ENCODE measurements at regions not wholly inside any gene's neighbourhood (a gene's known extent, or its start where the extent isn't known, plus 50 kb on each side); places are given as distances from the start of the nearest gene placed in this dataset.

- no peaks in the 10 kb centered on the region for H3K36me3 ChIP-seq (ENCODE audit: control insufficient read depth in 2 of 3, insufficient read depth in 3 of 3, low read length in 3 of 3)
- no peaks in the 10 kb centered on the region for H3K4me1 ChIP-seq (ENCODE audit: control insufficient read depth in 2 of 2, insufficient read depth in 2 of 2, low read length in 2 of 2)
- ATAC-seq: no peak
- H3K4me1 Mint-ChIP-seq: peaks cover 0 to 2% (median 0%) of the 10 kb centered on the region in 7 donors
- ChIA-PET POLR2A (no interaction called here), CTCF (no interaction called here)
- no peak overlapping the region for H3K4me3 Mint-ChIP-seq
- no peaks in the 10 kb centered on the region for H3K27me3 ChIP-seq (ENCODE audit: control insufficient read depth in 2 of 2, insufficient read depth in 2 of 2, low read length in 2 of 2)
- H3K4me3 ChIP-seq (ENCODE audit: low read length): no peak overlapping the region
- no peaks in the 10 kb centered on the region for H3K27me3 Mint-ChIP-seq
- H3K9me3 Mint-ChIP-seq: peaks cover 0 to 19% (median 1%) of the 10 kb centered on the region in 11 donors
- H3K9me3 ChIP-seq (ENCODE audit: control insufficient read depth in 2 of 3, low read length in 3 of 3): no peaks in the 10 kb centered on the region
- no peaks in the 10 kb centered on the region for H3K36me3 Mint-ChIP-seq
- DNase-seq: no peak
- intact Hi-C loops (cut with micrococcal nuclease): no loop called here
- H3K27ac Mint-ChIP-seq: no peak overlapping the region
- H3K27ac ChIP-seq (ENCODE audit: low read depth, low read length): no peak overlapping the region
These were observed 610.8 kb downstream of the TLE1 start for GRCh38 chr9:81078555-81078954.

DNA sequence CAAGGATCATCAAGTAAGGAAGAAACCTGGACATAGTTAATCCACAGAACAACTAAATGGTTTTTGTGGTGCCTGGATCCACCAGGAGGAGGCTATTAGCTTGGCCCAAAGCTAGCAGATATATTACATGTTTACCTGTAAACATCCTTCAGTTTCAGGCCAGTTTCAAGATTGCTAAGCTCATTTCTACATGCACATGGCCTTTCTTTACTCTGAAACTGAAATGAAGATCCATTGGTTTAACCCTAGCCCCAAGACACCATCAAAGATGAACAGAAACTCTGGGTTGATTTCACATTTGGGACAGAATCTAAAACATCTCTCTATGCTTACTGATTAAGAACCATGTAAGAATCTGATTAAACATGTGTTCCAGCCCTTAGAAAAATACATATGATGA is 611.8 kb downstream of the TLE1 start:
- H3K4me3 Mint-ChIP-seq: no peak overlapping the region
- no peaks in the 10 kb centered on the region for H3K27me3 Mint-ChIP-seq
- H3K4me3 ChIP-seq (ENCODE audit: low read length): no peak overlapping the region
- DNase-seq: no peak
- no peaks in the 10 kb centered on the region for H3K27me3 ChIP-seq (ENCODE audit: control insufficient read depth in 2 of 2, insufficient read depth in 2 of 2, low read length in 2 of 2)
- H3K4me1 Mint-ChIP-seq: peaks cover 0 to 2% (median 0%) of the 10 kb centered on the region in 7 donors
- intact Hi-C loops (cut with micrococcal nuclease): no loop called here
- POLR2A ChIA-PET: no interaction called here
- H3K27ac Mint-ChIP-seq: no peak overlapping the region
- no peaks in the 10 kb centered on the region for H3K36me3 Mint-ChIP-seq
- ATAC-seq: no peak
- no peaks in the 10 kb centered on the region for H3K36me3 ChIP-seq (ENCODE audit: control insufficient read depth in 2 of 3, insufficient read depth in 3 of 3, low read length in 3 of 3)
- H3K4me1 ChIP-seq (ENCODE audit: control insufficient read depth in 2 of 2, insufficient read depth in 2 of 2, low read length in 2 of 2): no peaks in the 10 kb centered on the region
- H3K9me3 Mint-ChIP-seq: peaks cover 0 to 16% (median 1%) of the 10 kb centered on the region in 11 donors
- H3K9me3 ChIP-seq (ENCODE audit: control insufficient read depth in 2 of 3, low read length in 3 of 3): no peaks in the 10 kb centered on the region
- H3K27ac ChIP-seq (ENCODE audit: low read depth, low read length): no peak overlapping the region
- CTCF ChIA-PET: no interaction called here

- H3K4me3 Mint-ChIP-seq: no peak overlapping the region
These were observed 613.2 kb downstream of the TLE1 start for GRCh38 chr9:81076131-81076530.

DNA sequence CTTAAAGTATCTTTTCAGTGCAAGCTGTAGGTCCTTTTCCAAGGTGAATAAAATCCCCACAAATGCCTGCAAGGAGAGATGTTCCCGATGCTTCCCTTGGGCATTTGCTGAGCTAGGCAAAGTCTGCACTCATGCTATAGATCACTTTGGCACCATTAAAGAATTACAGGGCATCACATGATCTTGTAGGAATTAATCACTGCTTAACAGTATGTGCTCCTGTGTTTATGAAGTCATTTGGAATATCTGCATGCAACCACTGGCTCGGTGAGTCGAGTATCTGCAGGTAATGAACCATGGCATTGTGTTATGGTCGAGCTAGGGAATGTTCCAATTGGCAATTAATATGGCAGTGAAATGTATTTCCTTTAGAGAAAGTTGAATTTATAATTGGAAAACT is 615.1 kb downstream of the TLE1 start:
- intact Hi-C loops (cut with micrococcal nuclease): no loop called here
- H3K4me1 ChIP-seq (ENCODE audit: control insufficient read depth in 2 of 2, insufficient read depth in 2 of 2, low read length in 2 of 2): no peaks in the 10 kb centered on the region
- no peak for ATAC-seq

More at GRCh38 chr9:81076131-81076530, 613.2 kb downstream of the TLE1 start:
- Mint-ChIP-seq H3K4me1 (peaks cover 0 to 2% (median 0%) of the 10 kb centered on the region in 7 donors), H3K36me3 (no peaks in the 10 kb centered on the region), H3K9me3 (peaks cover 0 to 12% (median 0%) of the 10 kb centered on the region in 11 donors), H3K27ac (no peak overlapping the region), H3K27me3 (no peaks in the 10 kb centered on the region)
- ChIA-PET CTCF (no interaction called here), POLR2A (no interaction called here)
- H3K36me3 ChIP-seq (ENCODE audit: control insufficient read depth in 2 of 3, insufficient read depth in 3 of 3, low read length in 3 of 3): no peaks in the 10 kb centered on the region
- H3K4me1 ChIP-seq (ENCODE audit: control insufficient read depth in 2 of 2, insufficient read depth in 2 of 2, low read length in 2 of 2): no peaks in the 10 kb centered on the region
- no peaks in the 10 kb centered on the region for H3K9me3 ChIP-seq (ENCODE audit: control insufficient read depth in 2 of 3, low read length in 3 of 3)
- intact Hi-C loops (cut with micrococcal nuclease): no loop called here
- no peak overlapping the region for H3K27ac ChIP-seq (ENCODE audit: low read depth, low read length)
- ATAC-seq: no peak
- no peak for DNase-seq
- no peaks in the 10 kb centered on the region for H3K27me3 ChIP-seq (ENCODE audit: control insufficient read depth in 2 of 2, insufficient read depth in 2 of 2, low read length in 2 of 2)
- H3K4me3 ChIP-seq (ENCODE audit: low read length): no peak overlapping the region

DNA sequence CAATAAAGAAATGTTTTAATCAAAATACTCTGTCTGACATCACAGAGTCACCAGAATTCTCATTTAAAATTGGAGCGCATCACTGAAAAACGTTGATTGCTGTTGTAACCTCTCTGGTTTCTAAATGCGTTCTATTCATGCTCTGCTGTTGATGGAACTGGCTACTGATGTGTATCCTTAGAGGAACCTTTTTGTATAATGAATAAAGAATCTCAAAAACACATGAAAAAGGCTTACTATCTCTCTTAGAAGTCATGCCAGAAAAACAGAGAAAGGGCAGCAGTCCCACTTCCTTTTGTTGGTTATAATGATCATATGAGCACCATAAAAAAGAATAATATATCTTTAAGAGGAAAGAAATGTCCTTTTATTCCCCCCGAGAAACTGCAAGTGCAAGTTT is 615.5 kb downstream of the TLE1 start:
- no peak overlapping the region for H3K4me3 ChIP-seq (ENCODE audit: low read length)
- H3K9me3 ChIP-seq (ENCODE audit: control insufficient read depth in 2 of 3, low read length in 3 of 3): no peaks in the 10 kb centered on the region
- no peaks in the 10 kb centered on the region for H3K4me1 ChIP-seq (ENCODE audit: control insufficient read depth in 2 of 2, insufficient read depth in 2 of 2, low read length in 2 of 2)
- intact Hi-C loops (cut with micrococcal nuclease): no loop called here
- Mint-ChIP-seq H3K36me3 (no peaks in the 10 kb centered on the region), H3K27me3 (no peaks in the 10 kb centered on the region), H3K4me1 (no peaks in the 10 kb centered on the region), H3K9me3 (peaks cover 0 to 5% (median 0%) of the 10 kb centered on the region in 11 donors), H3K4me3 (no peak overlapping the region), H3K27ac (no peak overlapping the region)
- H3K27me3 ChIP-seq (ENCODE audit: control insufficient read depth in 2 of 2, insufficient read depth in 2 of 2, low read length in 2 of 2): no peaks in the 10 kb centered on the region
- DNase-seq (no peak), ATAC-seq (no peak)
- POLR2A ChIA-PET: no interaction called here
- no peak overlapping the region for H3K27ac ChIP-seq (ENCODE audit: low read depth, low read length)
- CTCF ChIA-PET: no interaction called here
- no peaks in the 10 kb centered on the region for H3K36me3 ChIP-seq (ENCODE audit: control insufficient read depth in 2 of 3, insufficient read depth in 3 of 3, low read length in 3 of 3)

More for the DNA sequence above, 615.1 kb downstream of the TLE1 start:
- CTCF ChIA-PET: no interaction called here
- no peak overlapping the region for H3K4me3 Mint-ChIP-seq
- peaks cover 0 to 2% (median 0%) of the 10 kb centered on the region in 7 donors for H3K4me1 Mint-ChIP-seq
- peaks cover 0 to 5% (median 0%) of the 10 kb centered on the region in 11 donors for H3K9me3 Mint-ChIP-seq
- POLR2A ChIA-PET: no interaction called here
- no peaks in the 10 kb centered on the region for H3K36me3 Mint-ChIP-seq
- Histone ChIP-seq H3K36me3 (ENCODE audit: control insufficient read depth in 2 of 3, insufficient read depth in 3 of 3, low read length in 3 of 3) (no peaks in the 10 kb centered on the region), H3K4me3 (ENCODE audit: low read length) (no peak overlapping the region), H3K9me3 (ENCODE audit: control insufficient read depth in 2 of 3, low read length in 3 of 3) (no peaks in the 10 kb centered on the region), H3K27me3 (ENCODE audit: control insufficient read depth in 2 of 2, insufficient read depth in 2 of 2, low read length in 2 of 2) (no peaks in the 10 kb centered on the region), H3K27ac (ENCODE audit: low read depth, low read length) (no peak overlapping the region)
- no peak overlapping the region for H3K27ac Mint-ChIP-seq
- DNase-seq: no peak
- H3K27me3 Mint-ChIP-seq: no peaks in the 10 kb centered on the region

GRCh38 chr9:81072758-81073157 is 616.6 kb downstream of the TLE1 start:
- CTCF ChIA-PET: no interaction called here
- DNase-seq (no peak), ATAC-seq (no peak)
- Mint-ChIP-seq H3K9me3 (peaks cover 0 to 11% (median 2%) of the 10 kb centered on the region in 11 donors), H3K4me1 (no peaks in the 10 kb centered on the region), H3K36me3 (no peaks in the 10 kb centered on the region), H3K27ac (no peak overlapping the region), H3K27me3 (no peaks in the 10 kb centered on the region), H3K4me3 (no peak overlapping the region)
- no peaks in the 10 kb centered on the region for H3K4me1 ChIP-seq (ENCODE audit: control insufficient read depth in 2 of 2, insufficient read depth in 2 of 2, low read length in 2 of 2)
- H3K36me3 ChIP-seq (ENCODE audit: control insufficient read depth in 2 of 3, insufficient read depth in 3 of 3, low read length in 3 of 3): no peaks in the 10 kb centered on the region
- no peaks in the 10 kb centered on the region for H3K9me3 ChIP-seq (ENCODE audit: control insufficient read depth in 2 of 3, low read length in 3 of 3)
- H3K4me3 ChIP-seq (ENCODE audit: low read length): no peak overlapping the region
- H3K27ac ChIP-seq (ENCODE audit: low read depth, low read length): no peak overlapping the region
- POLR2A ChIA-PET: no interaction called here
- H3K27me3 ChIP-seq (ENCODE audit: control insufficient read depth in 2 of 2, insufficient read depth in 2 of 2, low read length in 2 of 2): no peaks in the 10 kb centered on the region
- intact Hi-C loops (cut with micrococcal nuclease): no loop called here

GRCh38 chr9:81071108-81071507 is 618.2 kb downstream of the TLE1 start:
- intact Hi-C loops (cut with micrococcal nuclease): no loop called here
- no peaks in the 10 kb centered on the region for H3K4me1 Mint-ChIP-seq
- ChIA-PET CTCF (no interaction called here), POLR2A (no interaction called here)
- Histone ChIP-seq H3K4me3 (ENCODE audit: low read length) (no peak overlapping the region), H3K36me3 (ENCODE audit: control insufficient read depth in 2 of 3, insufficient read depth in 3 of 3, low read length in 3 of 3) (no peaks in the 10 kb centered on the region), H3K27ac (ENCODE audit: low read depth, low read length) (no peak overlapping the region), H3K9me3 (ENCODE audit: control insufficient read depth in 2 of 3, low read length in 3 of 3) (no peaks in the 10 kb centered on the region), H3K27me3 (ENCODE audit: control insufficient read depth in 2 of 2, insufficient read depth in 2 of 2, low read length in 2 of 2) (no peaks in the 10 kb centered on the region), H3K4me1 (ENCODE audit: control insufficient read depth in 2 of 2, insufficient read depth in 2 of 2, low read length in 2 of 2) (no peaks in the 10 kb centered on the region)
- no peak overlapping the region for H3K27ac Mint-ChIP-seq
- ATAC-seq: no peak
- H3K27me3 Mint-ChIP-seq: no peaks in the 10 kb centered on the region
- peaks cover 0 to 19% (median 2%) of the 10 kb centered on the region in 11 donors for H3K9me3 Mint-ChIP-seq
- no peak for DNase-seq
- no peak overlapping the region for H3K4me3 Mint-ChIP-seq
- H3K36me3 Mint-ChIP-seq: no peaks in the 10 kb centered on the region

All from naive thymus-derived CD4-positive, alpha-beta T cell (primary cell).